ENCODE measurements at regions not wholly inside any gene's neighbourhood (a gene's known extent, or its start where the extent isn't known, plus 50 kb on each side); places are given as distances from the start of the nearest gene placed in this dataset.
"Not testable (repeated sequence)": the region's sequence is repeated elsewhere in the genome, so short reads cannot be mapped to it uniquely, and the experiment has no call there.

- no peak overlapping the region for H3K4me2 ChIP-seq (ENCODE audit: low read length)
- no peaks in the 10 kb centered on the region for H3K9me2 ChIP-seq (ENCODE audit: low read depth, low read length)
- H3K4me3 ChIP-seq (ENCODE audit: low read depth, low read length, poor library complexity, severe bottlenecking), result no peak overlapping the region
- no peak overlapping the region for H3K9ac ChIP-seq (ENCODE audit: low read length)
- no peaks in the 10 kb centered on the region for H3K36me3 ChIP-seq (ENCODE audit: insufficient read depth, low read length)
- H3K79me2 ChIP-seq (ENCODE audit: insufficient read depth, low read length), result no peaks in the 10 kb centered on the region
- TF ChIP-seq EZH2 (IDR thresholded peaks at IDR 0.05; ENCODE audit: borderline replicate concordance, low read length) (no peak), CTCF (IDR thresholded peaks at IDR 0.05; ENCODE audit: low read length) (no peak)
- no peaks in the 10 kb centered on the region for H3K4me1 ChIP-seq (ENCODE audit: insufficient read depth, low read length, severe bottlenecking)
- no peak overlapping the region for H2AFZ ChIP-seq (ENCODE audit: low read length)
- no peaks in the 10 kb centered on the region for H3F3A ChIP-seq (ENCODE audit: insufficient read depth, low read length)
- no peak overlapping the region for H3K27ac ChIP-seq (ENCODE audit: low read depth, low read length, poor library complexity, severe bottlenecking)
- H4K20me1 ChIP-seq (ENCODE audit: insufficient read depth, low read length), result no peaks in the 10 kb centered on the region
- H3K9me3 ChIP-seq (ENCODE audit: low read length), result no peaks in the 10 kb centered on the region
- H3K27me3 ChIP-seq (ENCODE audit: insufficient read depth, low read length), result no peaks in the 10 kb centered on the region
Measured at GRCh38 chr3:95733336-95733735, 1081.1 kb upstream of the EPHA6 start.

GRCh38 chr3:95738045-95738444 lies 1076.3 kb upstream of the EPHA6 start:
- Histone ChIP-seq H3K4me3 (ENCODE audit: low read depth, low read length, poor library complexity, severe bottlenecking) (no peak overlapping the region), H3K27me3 (ENCODE audit: insufficient read depth, low read length) (no peaks in the 10 kb centered on the region), H3K4me1 (ENCODE audit: insufficient read depth, low read length, severe bottlenecking) (no peaks in the 10 kb centered on the region), H4K20me1 (ENCODE audit: insufficient read depth, low read length) (no peaks in the 10 kb centered on the region), H2AFZ (ENCODE audit: low read length) (no peak overlapping the region), H3K36me3 (ENCODE audit: insufficient read depth, low read length) (no peaks in the 10 kb centered on the region), H3K9me2 (ENCODE audit: low read depth, low read length) (no peaks in the 10 kb centered on the region), H3K79me2 (ENCODE audit: insufficient read depth, low read length) (no peaks in the 10 kb centered on the region), H3K9me3 (ENCODE audit: low read length) (no peaks in the 10 kb centered on the region), H3K27ac (ENCODE audit: low read depth, low read length, poor library complexity, severe bottlenecking) (no peak overlapping the region), H3K4me2 (ENCODE audit: low read length) (no peak overlapping the region), H3F3A (ENCODE audit: insufficient read depth, low read length) (no peaks in the 10 kb centered on the region), H3K9ac (ENCODE audit: low read length) (no peak overlapping the region)
- TF ChIP-seq CTCF (IDR thresholded peaks at IDR 0.05; ENCODE audit: low read length), result no peak
- no peak for TF ChIP-seq EZH2 (IDR thresholded peaks at IDR 0.05; ENCODE audit: borderline replicate concordance, low read length)

GRCh38 chr3:95744896-95745295 lies 1069.5 kb upstream of the EPHA6 start:
- not testable (repeated sequence) for H3K9ac ChIP-seq (ENCODE audit: low read length); H3K4me3 ChIP-seq (ENCODE audit: low read depth, low read length, poor library complexity, severe bottlenecking); H3K4me2 ChIP-seq (ENCODE audit: low read length); H3K79me2 ChIP-seq (ENCODE audit: insufficient read depth, low read length); H3K36me3 ChIP-seq (ENCODE audit: insufficient read depth, low read length); H3K9me3 ChIP-seq (ENCODE audit: low read length); H3K4me1 ChIP-seq (ENCODE audit: insufficient read depth, low read length, severe bottlenecking); H3K27ac ChIP-seq (ENCODE audit: low read depth, low read length, poor library complexity, severe bottlenecking); H3F3A ChIP-seq (ENCODE audit: insufficient read depth, low read length); H3K9me2 ChIP-seq (ENCODE audit: low read depth, low read length); H4K20me1 ChIP-seq (ENCODE audit: insufficient read depth, low read length); H3K27me3 ChIP-seq (ENCODE audit: insufficient read depth, low read length); H2AFZ ChIP-seq (ENCODE audit: low read length)

GRCh38 chr3:95750097-95750496 lies 1064.3 kb upstream of the EPHA6 start:
- H3K4me1 ChIP-seq (ENCODE audit: insufficient read depth, low read length, severe bottlenecking), result no peaks in the 10 kb centered on the region
- H3K9me2 ChIP-seq (ENCODE audit: low read depth, low read length), result no peaks in the 10 kb centered on the region
- no peak overlapping the region for H2AFZ ChIP-seq (ENCODE audit: low read length)
- no peak overlapping the region for H3K4me3 ChIP-seq (ENCODE audit: low read depth, low read length, poor library complexity, severe bottlenecking)
- H4K20me1 ChIP-seq (ENCODE audit: insufficient read depth, low read length), result no peaks in the 10 kb centered on the region
- TF ChIP-seq CTCF (IDR thresholded peaks at IDR 0.05; ENCODE audit: low read length) (no peak), EZH2 (IDR thresholded peaks at IDR 0.05; ENCODE audit: borderline replicate concordance, low read length) (no peak)
- H3K4me2 ChIP-seq (ENCODE audit: low read length), result no peak overlapping the region
- no peaks in the 10 kb centered on the region for H3K36me3 ChIP-seq (ENCODE audit: insufficient read depth, low read length)
- H3F3A ChIP-seq (ENCODE audit: insufficient read depth, low read length), result no peaks in the 10 kb centered on the region
- H3K9ac ChIP-seq (ENCODE audit: low read length), result no peak overlapping the region
- H3K27ac ChIP-seq (ENCODE audit: low read depth, low read length, poor library complexity, severe bottlenecking), result no peak overlapping the region
- no peaks in the 10 kb centered on the region for H3K27me3 ChIP-seq (ENCODE audit: insufficient read depth, low read length)
- no peaks in the 10 kb centered on the region for H3K79me2 ChIP-seq (ENCODE audit: insufficient read depth, low read length)
- no peaks in the 10 kb centered on the region for H3K9me3 ChIP-seq (ENCODE audit: low read length)
